NCI-H526 (cell line): ENCODE measurements at regions not wholly inside any gene's neighbourhood (a gene's known extent, or its start where the extent isn't known, plus 50 kb on each side); places are given as distances from the start of the nearest gene placed in this dataset.
"Not testable (repeated sequence)": the region's sequence is repeated elsewhere in the genome, so short reads cannot be mapped to it uniquely, and the experiment has no call there.

Source experiments
- DNase-seq, 2 experiments: peaks; one replicate each; lab custom pipeline; 2025; lab: John Stamatoyannopoulos, UW

- no peak for DNase-seq
Measured at GRCh38 chrX:137646472-137646871, 80.5 kb downstream of the ZIC3 start.

GRCh38 chrX:137651647-137652046 is 85.7 kb downstream of the ZIC3 start:
- DNase-seq = no peak

GRCh38 chrX:137652086-137652485 is 86.2 kb downstream of the ZIC3 start:
- no peak for DNase-seq

- DNase-seq = no peak
Measured at GRCh38 chrX:137654481-137654880, 88.6 kb downstream of the ZIC3 start.

- DNase-seq = no peak
Measured at GRCh38 chrX:137667776-137668175, 101.8 kb downstream of the ZIC3 start.

- no peak for DNase-seq
Measured at GRCh38 chrX:137684591-137684990, 118.7 kb downstream of the ZIC3 start.

- DNase-seq = no peak
Measured at GRCh38 chrX:137695417-137695816, 129.5 kb downstream of the ZIC3 start.

- no peak for DNase-seq
Measured at GRCh38 chrX:137707348-137707747, 141.4 kb downstream of the ZIC3 start.

- DNase-seq = no peak
Measured at GRCh38 chrX:137742846-137743245, 176.9 kb downstream of the ZIC3 start.

GRCh38 chrX:137743414-137743813 is 177.5 kb downstream of the ZIC3 start:
- DNase-seq = no peak

GRCh38 chrX:137746289-137746688 is 180.4 kb downstream of the ZIC3 start:
- DNase-seq = no peak

GRCh38 chrX:137747244-137748043 is 181.5 kb downstream of the ZIC3 start:
- DNase-seq = no peak

GRCh38 chrX:137748827-137749226 is 182.9 kb downstream of the ZIC3 start:
- no peak for DNase-seq

GRCh38 chrX:137749246-137749645 is 183.3 kb downstream of the ZIC3 start:
- DNase-seq = no peak

GRCh38 chrX:137771537-137771936 is 205.6 kb downstream of the ZIC3 start:
- DNase-seq = no peak

- DNase-seq = no peak
Measured at GRCh38 chrX:137792214-137792613, 226.3 kb downstream of the ZIC3 start.

- DNase-seq = not testable (repeated sequence)
Measured at GRCh38 chrX:137797926-137798325, 232.0 kb downstream of the ZIC3 start.

GRCh38 chrX:137823257-137823656 is 257.3 kb downstream of the ZIC3 start:
- DNase-seq = no peak

- no peak for DNase-seq
Measured at GRCh38 chrX:137847376-137847775, 281.4 kb downstream of the ZIC3 start.

GRCh38 chrX:137848266-137848905 is 282.5 kb downstream of the ZIC3 start:
- DNase-seq = peak in 1 of 2 experiments; percentile 4

GRCh38 chrX:137852502-137852901 is 286.6 kb downstream of the ZIC3 start:
- no peak for DNase-seq

GRCh38 chrX:137855490-137855889 is 289.6 kb downstream of the ZIC3 start:
- DNase-seq = no peak

- no peak for DNase-seq
Measured at GRCh38 chrX:137858106-137858505, 292.2 kb downstream of the ZIC3 start.

- no peak for DNase-seq
Measured at GRCh38 chrX:137878401-137878800, 312.5 kb downstream of the ZIC3 start.
